WTC11 (cell line): ENCODE measurements at regions not wholly inside any gene's neighbourhood (a gene's known extent, or its start where the extent isn't known, plus 50 kb on each side); places are given as distances from the start of the nearest gene placed in this dataset.

Experiments
- ATAC-seq: fragments of 200-7000 bp; cut with Tn5 transposase; 2 replicates; pipeline ENCODE4 v1.10.0; 2021; ENCODE audit warnings: mild to moderate bottlenecking, moderate library complexity
- CTCF ChIA-PET: fragments of 300-600 bp; sonication (Branson Sonifier 250); formaldehyde crosslinking; loops from one replicate; lab custom pipeline; 2021; ENCODE audit warnings: antibody characterized with exemption; lab: Charles Lee
- POLR2A ChIA-PET: fragments of 350-600 bp; sonication (Branson Sonifier 250); formaldehyde crosslinking; loops from one replicate; lab custom pipeline; 2021; ENCODE audit warnings: antibody characterized with exemption; lab: Charles Lee
- DNase-seq: peaks from one replicate; pipeline ENCODE4 v3.0.0; 2021; ENCODE audit warnings: low spot score
- H3K27ac Mint-ChIP-seq: 2 replicates; pipeline ENCODE4 v1.8.0; 2021; ENCODE audit warnings: mixed read lengths
- H3K27me3 Mint-ChIP-seq: 2 replicates; pipeline ENCODE4 v1.8.0; 2021; ENCODE audit warnings: low read depth, mild to moderate bottlenecking, moderate library complexity, mixed read lengths
- H3K36me3 Mint-ChIP-seq: 2 replicates; pipeline ENCODE4 v1.8.0; 2021; ENCODE audit warnings: mixed read lengths
- H3K4me1 Mint-ChIP-seq: 2 replicates; pipeline ENCODE4 v1.8.0; 2022; ENCODE audit warnings: mixed read lengths
- H3K4me3 Mint-ChIP-seq: 2 replicates; pipeline ENCODE4 v1.8.0; 2021; ENCODE audit warnings: mild to moderate bottlenecking, moderate library complexity, mixed read lengths
- H3K9me3 Mint-ChIP-seq: 2 replicates; pipeline ENCODE4 v1.8.0; 2021; ENCODE audit warnings: mixed read lengths
- ETV6 ChIP-seq: sonication (generic); formaldehyde crosslinking; IDR thresholded peaks from 2 replicates; pipeline ENCODE4 v1.8.1; 2022; ENCODE audit warnings: mild to moderate bottlenecking, missing genetic modification reagents
- FOXJ3 ChIP-seq: sonication (generic); formaldehyde crosslinking; IDR thresholded peaks from 2 replicates; pipeline ENCODE4 v1.9.0; 2021; ENCODE audit warnings: missing genetic modification reagents, mild to moderate bottlenecking, borderline replicate concordance
- GTF2I ChIP-seq: fragments of 250-450 bp; sonication (Bioruptor Pico); conservative IDR thresholded peaks from 2 replicates; pipeline ENCODE4 v1.4.0; 2021; ENCODE audit warnings: mild to moderate bottlenecking
- HMGA2 ChIP-seq: fragments of 250-450 bp; sonication (Bioruptor Pico); IDR thresholded peaks from 2 replicates; pipeline ENCODE4 v1.4.0; 2021; ENCODE audit warnings: mild to moderate bottlenecking, moderate library complexity
- MYBL2 ChIP-seq: sonication (generic); formaldehyde crosslinking; IDR thresholded peaks from 2 replicates; pipeline ENCODE4 v1.8.1; 2023; ENCODE audit warnings: mild to moderate bottlenecking, moderate library complexity, missing genetic modification reagents
- NFE2L1 ChIP-seq: sonication (generic); formaldehyde crosslinking; IDR thresholded peaks from 2 replicates; pipeline ENCODE4 v1.8.1; 2023; ENCODE audit warnings: missing genetic modification reagents
- PRRX2 ChIP-seq: fragments of 250-450 bp; sonication (Bioruptor Pico); IDR thresholded peaks from 2 replicates; pipeline ENCODE4 v1.8.0; 2021; ENCODE audit warnings: mild to moderate bottlenecking
- RORB ChIP-seq: fragments of 250-450 bp; sonication (Bioruptor Pico); IDR thresholded peaks from 2 replicates; pipeline ENCODE4 v1.9.0; 2021; ENCODE audit warnings: mild to moderate bottlenecking
- SMAD4 ChIP-seq: sonication (generic); formaldehyde crosslinking; IDR thresholded peaks from 2 replicates; pipeline ENCODE4 v1.8.0; 2022; ENCODE audit warnings: mild to moderate bottlenecking, missing genetic modification reagents
- TEAD4 ChIP-seq: sonication (generic); formaldehyde crosslinking; IDR thresholded peaks from 2 replicates; pipeline ENCODE4 v1.8.0; 2022; ENCODE audit warnings: mild to moderate bottlenecking, missing genetic modification reagents
- ZNF138 ChIP-seq: sonication (generic); formaldehyde crosslinking; conservative IDR thresholded peaks from 2 replicates; pipeline ENCODE4 v1.8.1; 2022; ENCODE audit warnings: mild to moderate bottlenecking, moderate library complexity, missing genetic modification reagents
- ZNF396 ChIP-seq: fragments of 250-450 bp; sonication (Bioruptor Pico); IDR thresholded peaks from 2 replicates; pipeline ENCODE4 v1.8.0; 2021; ENCODE audit warnings: mild to moderate bottlenecking, moderate library complexity, borderline replicate concordance
- TF ChIP-seq, protein P1 (sequence below): sonication (generic); formaldehyde crosslinking; IDR thresholded peaks from 2 replicates; pipeline ENCODE4 v1.8.1; 2023; ENCODE audit warnings: mild to moderate bottlenecking, moderate library complexity, missing genetic modification reagents
- TF ChIP-seq, protein P2 (sequence below): fragments of 200-600 bp; IDR thresholded peaks from 2 replicates; pipeline ENCODE4 v1.8.0; 2022; ENCODE audit warnings: antibody characterized with exemption
- TF ChIP-seq, protein P3 (sequence below): fragments of 250-450 bp; sonication (Bioruptor Pico); IDR thresholded peaks from 2 replicates; pipeline ENCODE4 v1.9.0; 2021; ENCODE audit warnings: moderate library complexity, mild to moderate bottlenecking, inconsistent platforms, borderline replicate concordance
- TF ChIP-seq, protein P4 (sequence below): sonication (generic); formaldehyde crosslinking; IDR thresholded peaks from 2 replicates; pipeline ENCODE4 v1.8.1; 2022; ENCODE audit warnings: mild to moderate bottlenecking, missing genetic modification reagents, moderate library complexity, borderline replicate concordance
- TF ChIP-seq, protein P5 (sequence below): sonication (generic); formaldehyde crosslinking; IDR thresholded peaks from 2 replicates; pipeline ENCODE4 v1.8.0; 2022; ENCODE audit warnings: mild to moderate bottlenecking, missing genetic modification reagents
- TF ChIP-seq, protein P6 (sequence below): sonication (generic); formaldehyde crosslinking; IDR thresholded peaks from 2 replicates; pipeline ENCODE4 v1.8.0; 2022; ENCODE audit warnings: missing genetic modification reagents

DNA sequence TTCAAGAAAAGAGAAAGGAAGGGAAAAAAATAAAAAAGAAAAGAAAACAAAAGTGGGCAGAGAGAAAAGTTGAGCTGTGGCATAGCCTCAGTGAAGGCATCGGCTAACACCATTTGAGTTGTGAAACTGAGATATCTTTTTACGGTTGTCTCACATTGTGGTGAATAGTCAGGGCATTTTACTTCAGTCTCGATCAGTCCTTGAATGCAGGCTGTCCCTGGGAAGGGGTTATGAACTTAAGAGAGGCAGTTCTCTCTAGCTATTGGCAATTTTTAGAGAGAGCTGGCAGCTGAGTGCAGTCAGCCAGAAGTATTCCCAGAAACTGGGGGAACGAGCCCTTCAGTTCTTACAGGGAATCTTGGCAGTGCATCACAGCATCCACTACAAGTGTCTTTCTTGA lies 93.5 kb upstream of the SLC6A14 start:
- Mint-ChIP-seq H3K4me1 (no peaks in the 10 kb centered on the region), H3K27me3 (peaks cover 2% of the 10 kb centered on the region), H3K27ac (no peak overlapping the region), H3K36me3 (no peaks in the 10 kb centered on the region), H3K9me3 (peaks cover 8% of the 10 kb centered on the region; the same call in 1 of the 2 replicates), H3K4me3 (no peak overlapping the region)
- TF ChIP-seq, protein P1, sequence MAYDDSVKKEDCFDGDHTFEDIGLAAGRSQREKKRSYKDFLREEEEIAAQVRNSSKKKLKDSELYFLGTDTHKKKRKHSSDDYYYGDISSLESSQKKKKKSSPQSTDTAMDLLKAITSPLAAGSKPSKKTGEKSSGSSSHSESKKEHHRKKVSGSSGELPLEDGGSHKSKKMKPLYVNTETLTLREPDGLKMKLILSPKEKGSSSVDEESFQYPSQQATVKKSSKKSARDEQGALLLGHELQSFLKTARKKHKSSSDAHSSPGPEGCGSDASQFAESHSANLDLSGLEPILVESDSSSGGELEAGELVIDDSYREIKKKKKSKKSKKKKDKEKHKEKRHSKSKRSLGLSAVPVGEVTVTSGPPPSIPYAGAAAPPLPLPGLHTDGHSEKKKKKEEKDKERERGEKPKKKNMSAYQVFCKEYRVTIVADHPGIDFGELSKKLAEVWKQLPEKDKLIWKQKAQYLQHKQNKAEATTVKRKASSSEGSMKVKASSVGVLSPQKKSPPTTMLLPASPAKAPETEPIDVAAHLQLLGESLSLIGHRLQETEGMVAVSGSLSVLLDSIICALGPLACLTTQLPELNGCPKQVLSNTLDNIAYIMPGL (CRISPR knock-in tag) = no peak
- DNase-seq (no peak), ATAC-seq (no peak)
- ChIA-PET CTCF (no interaction called here), POLR2A (no interaction called here)

DNA sequence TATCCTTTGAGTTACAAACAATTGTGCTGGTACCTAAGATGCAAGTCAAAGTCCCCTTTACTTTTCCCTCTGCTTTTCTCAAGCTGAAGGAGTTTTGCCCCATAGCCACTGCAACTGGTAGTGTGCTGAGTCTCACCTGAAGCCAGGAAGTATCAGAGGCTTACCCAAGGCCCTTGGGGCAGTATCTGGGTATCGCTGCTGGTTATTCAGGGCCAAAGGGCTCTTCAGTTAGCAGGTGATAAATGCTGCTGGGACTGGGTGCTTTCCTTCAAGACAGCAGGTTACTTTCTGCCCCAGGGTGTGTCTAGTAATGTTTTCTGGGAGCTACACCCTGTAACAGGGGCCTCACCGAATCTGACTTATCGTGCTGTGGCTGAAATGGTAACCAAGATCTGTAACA lies 90.4 kb upstream of the SLC6A14 start:
- Mint-ChIP-seq H3K4me1 (no peaks in the 10 kb centered on the region), H3K36me3 (no peaks in the 10 kb centered on the region), H3K9me3 (no peaks in the 10 kb centered on the region), H3K4me3 (no peak overlapping the region), H3K27ac (no peak overlapping the region), H3K27me3 (peaks cover 18% of the 10 kb centered on the region)
- TF ChIP-seq, protein P2, sequence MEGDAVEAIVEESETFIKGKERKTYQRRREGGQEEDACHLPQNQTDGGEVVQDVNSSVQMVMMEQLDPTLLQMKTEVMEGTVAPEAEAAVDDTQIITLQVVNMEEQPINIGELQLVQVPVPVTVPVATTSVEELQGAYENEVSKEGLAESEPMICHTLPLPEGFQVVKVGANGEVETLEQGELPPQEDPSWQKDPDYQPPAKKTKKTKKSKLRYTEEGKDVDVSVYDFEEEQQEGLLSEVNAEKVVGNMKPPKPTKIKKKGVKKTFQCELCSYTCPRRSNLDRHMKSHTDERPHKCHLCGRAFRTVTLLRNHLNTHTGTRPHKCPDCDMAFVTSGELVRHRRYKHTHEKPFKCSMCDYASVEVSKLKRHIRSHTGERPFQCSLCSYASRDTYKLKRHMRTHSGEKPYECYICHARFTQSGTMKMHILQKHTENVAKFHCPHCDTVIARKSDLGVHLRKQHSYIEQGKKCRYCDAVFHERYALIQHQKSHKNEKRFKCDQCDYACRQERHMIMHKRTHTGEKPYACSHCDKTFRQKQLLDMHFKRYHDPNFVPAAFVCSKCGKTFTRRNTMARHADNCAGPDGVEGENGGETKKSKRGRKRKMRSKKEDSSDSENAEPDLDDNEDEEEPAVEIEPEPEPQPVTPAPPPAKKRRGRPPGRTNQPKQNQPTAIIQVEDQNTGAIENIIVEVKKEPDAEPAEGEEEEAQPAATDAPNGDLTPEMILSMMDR = no peak
- TF ChIP-seq TEAD4 (CRISPR knock-in tag) (no peak), MYBL2 (CRISPR knock-in tag) (no peak), RORB (CRISPR knock-in tag) (no peak)
- TF ChIP-seq, protein P3, sequence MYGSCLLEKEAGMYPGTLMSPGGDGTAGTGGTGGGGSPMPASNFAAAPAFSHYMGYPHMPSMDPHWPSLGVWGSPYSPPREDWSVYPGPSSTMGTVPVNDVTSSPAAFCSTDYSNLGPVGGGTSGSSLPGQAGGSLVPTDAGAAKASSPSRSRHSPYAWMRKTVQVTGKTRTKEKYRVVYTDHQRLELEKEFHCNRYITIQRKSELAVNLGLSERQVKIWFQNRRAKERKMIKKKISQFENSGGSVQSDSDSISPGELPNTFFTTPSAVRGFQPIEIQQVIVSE = no peak
- no peak for ATAC-seq
- DNase-seq = no peak
- POLR2A ChIA-PET = no interaction called here
- CTCF ChIA-PET = no interaction called here

DNA sequence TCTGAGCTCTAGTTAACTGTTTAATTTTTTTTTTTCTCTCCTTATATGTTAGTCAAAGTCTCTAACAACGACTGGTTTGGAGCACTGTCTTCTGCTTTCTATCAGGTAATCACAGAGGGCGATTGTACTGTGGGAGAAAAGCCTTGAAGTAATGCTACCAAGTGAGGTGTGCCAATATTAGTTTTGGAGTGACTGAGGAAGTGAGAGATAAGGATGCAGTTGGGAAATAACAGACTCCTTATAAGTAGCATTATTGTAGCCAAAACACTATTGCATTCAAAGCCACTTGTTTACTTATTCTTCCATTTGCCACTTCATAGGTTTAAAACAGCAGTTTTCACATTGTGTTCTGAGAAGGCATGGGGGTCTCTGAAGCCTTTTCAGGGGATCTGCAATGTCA lies 79.1 kb upstream of the SLC6A14 start:
- ChIA-PET POLR2A (no interaction called here), CTCF (no interaction called here)
- H3K36me3 Mint-ChIP-seq = no peaks in the 10 kb centered on the region
- H3K4me3 Mint-ChIP-seq = no peak overlapping the region
- no peak for DNase-seq
- no peaks in the 10 kb centered on the region for H3K9me3 Mint-ChIP-seq
- TF ChIP-seq ZNF396 (CRISPR knock-in tag) (no peak), ETV6 (no peak)
- no peaks in the 10 kb centered on the region; the same call in 1 of the 2 replicates for H3K27me3 Mint-ChIP-seq
- peaks cover 3% of the 10 kb centered on the region; the same call in 1 of the 2 replicates for H3K4me1 Mint-ChIP-seq
- H3K27ac Mint-ChIP-seq = no peak overlapping the region
- ATAC-seq = no peak

DNA sequence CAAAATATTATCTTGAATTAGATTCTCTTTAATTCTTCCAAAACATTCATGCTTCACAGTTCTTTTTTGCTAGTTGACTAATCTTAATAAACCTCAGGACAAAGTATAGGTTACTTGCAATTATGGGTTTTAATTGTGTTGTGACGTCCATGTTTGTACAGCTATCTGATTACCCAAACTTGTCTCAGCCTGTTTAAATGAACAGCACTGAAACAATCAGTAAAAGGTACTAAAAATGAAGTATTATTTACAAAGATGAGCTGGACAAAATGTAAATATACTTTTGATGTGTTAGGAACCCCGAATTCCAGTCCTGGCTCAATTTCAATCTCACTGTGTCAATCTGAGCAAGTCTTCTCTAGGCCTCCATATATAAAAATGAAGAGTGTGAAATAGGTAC lies 57.4 kb upstream of the SLC6A14 start:
- H3K9me3 Mint-ChIP-seq = no peaks in the 10 kb centered on the region

DNA sequence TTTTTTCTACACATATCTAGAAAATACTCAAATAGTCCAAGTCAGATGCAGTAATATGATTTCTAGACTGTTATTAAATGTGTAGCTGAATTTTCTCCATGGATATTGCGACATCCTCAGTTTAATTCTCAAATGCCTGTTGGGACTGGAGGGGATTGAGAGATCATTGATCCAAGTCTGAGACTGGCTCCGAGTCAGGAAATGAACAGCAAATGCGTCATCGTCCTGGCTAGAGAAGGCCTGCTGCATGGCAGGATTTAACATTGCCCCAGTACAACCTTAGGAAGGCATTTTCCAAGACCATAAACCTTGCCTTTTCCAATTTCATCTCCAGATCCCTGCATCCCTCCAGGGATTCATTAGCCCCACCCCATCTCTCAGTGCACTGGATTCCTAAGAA lies 56.6 kb upstream of the SLC6A14 start:
- no peaks in the 10 kb centered on the region for H3K36me3 Mint-ChIP-seq
- H3K9me3 Mint-ChIP-seq = no peaks in the 10 kb centered on the region
- ChIA-PET POLR2A (no interaction called here), CTCF (no interaction called here)
- no peak overlapping the region for H3K27ac Mint-ChIP-seq
- H3K27me3 Mint-ChIP-seq = no peaks in the 10 kb centered on the region
- H3K4me3 Mint-ChIP-seq = no peak overlapping the region
- peaks cover 12% of the 10 kb centered on the region for H3K4me1 Mint-ChIP-seq
- no peak for ATAC-seq
- DNase-seq = no peak
- TF ChIP-seq PRRX2 = no peak
- TF ChIP-seq, protein P4, sequence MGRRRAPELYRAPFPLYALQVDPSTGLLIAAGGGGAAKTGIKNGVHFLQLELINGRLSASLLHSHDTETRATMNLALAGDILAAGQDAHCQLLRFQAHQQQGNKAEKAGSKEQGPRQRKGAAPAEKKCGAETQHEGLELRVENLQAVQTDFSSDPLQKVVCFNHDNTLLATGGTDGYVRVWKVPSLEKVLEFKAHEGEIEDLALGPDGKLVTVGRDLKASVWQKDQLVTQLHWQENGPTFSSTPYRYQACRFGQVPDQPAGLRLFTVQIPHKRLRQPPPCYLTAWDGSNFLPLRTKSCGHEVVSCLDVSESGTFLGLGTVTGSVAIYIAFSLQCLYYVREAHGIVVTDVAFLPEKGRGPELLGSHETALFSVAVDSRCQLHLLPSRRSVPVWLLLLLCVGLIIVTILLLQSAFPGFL = no peak
- TF ChIP-seq, protein P5, sequence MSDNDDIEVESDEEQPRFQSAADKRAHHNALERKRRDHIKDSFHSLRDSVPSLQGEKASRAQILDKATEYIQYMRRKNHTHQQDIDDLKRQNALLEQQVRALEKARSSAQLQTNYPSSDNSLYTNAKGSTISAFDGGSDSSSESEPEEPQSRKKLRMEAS (CRISPR knock-in tag) = no peak
- no peak for TF ChIP-seq GTF2I
- TF ChIP-seq NFE2L1 (CRISPR knock-in tag) = no peak
- no peak for TF ChIP-seq ZNF138 (CRISPR knock-in tag)
- TF ChIP-seq HMGA2 (CRISPR knock-in tag) = no peak
- TF ChIP-seq, protein P6, sequence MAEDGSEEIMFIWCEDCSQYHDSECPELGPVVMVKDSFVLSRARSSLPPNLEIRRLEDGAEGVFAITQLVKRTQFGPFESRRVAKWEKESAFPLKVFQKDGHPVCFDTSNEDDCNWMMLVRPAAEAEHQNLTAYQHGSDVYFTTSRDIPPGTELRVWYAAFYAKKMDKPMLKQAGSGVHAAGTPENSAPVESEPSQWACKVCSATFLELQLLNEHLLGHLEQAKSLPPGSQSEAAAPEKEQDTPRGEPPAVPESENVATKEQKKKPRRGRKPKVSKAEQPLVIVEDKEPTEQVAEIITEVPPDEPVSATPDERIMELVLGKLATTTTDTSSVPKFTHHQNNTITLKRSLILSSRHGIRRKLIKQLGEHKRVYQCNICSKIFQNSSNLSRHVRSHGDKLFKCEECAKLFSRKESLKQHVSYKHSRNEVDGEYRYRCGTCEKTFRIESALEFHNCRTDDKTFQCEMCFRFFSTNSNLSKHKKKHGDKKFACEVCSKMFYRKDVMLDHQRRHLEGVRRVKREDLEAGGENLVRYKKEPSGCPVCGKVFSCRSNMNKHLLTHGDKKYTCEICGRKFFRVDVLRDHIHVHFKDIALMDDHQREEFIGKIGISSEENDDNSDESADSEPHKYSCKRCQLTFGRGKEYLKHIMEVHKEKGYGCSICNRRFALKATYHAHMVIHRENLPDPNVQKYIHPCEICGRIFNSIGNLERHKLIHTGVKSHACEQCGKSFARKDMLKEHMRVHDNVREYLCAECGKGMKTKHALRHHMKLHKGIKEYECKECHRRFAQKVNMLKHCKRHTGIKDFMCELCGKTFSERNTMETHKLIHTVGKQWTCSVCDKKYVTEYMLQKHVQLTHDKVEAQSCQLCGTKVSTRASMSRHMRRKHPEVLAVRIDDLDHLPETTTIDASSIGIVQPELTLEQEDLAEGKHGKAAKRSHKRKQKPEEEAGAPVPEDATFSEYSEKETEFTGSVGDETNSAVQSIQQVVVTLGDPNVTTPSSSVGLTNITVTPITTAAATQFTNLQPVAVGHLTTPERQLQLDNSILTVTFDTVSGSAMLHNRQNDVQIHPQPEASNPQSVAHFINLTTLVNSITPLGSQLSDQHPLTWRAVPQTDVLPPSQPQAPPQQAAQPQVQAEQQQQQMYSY (CRISPR knock-in tag) = no peak
- TF ChIP-seq SMAD4 (CRISPR knock-in tag) = no peak

More for the DNA sequence above, 57.4 kb upstream of the SLC6A14 start:
- DNase-seq (no peak), ATAC-seq (no peak)
- Mint-ChIP-seq H3K4me1 (peaks cover 19% of the 10 kb centered on the region), H3K4me3 (no peak overlapping the region), H3K36me3 (no peaks in the 10 kb centered on the region), H3K27ac (no peak overlapping the region)
- POLR2A ChIA-PET = no interaction called here
- TF ChIP-seq FOXJ3 (CRISPR knock-in tag) (no peak), GTF2I (no peak)
- TF ChIP-seq, all 79 proteins: peak for 0
- no peaks in the 10 kb centered on the region for H3K27me3 Mint-ChIP-seq
- CTCF ChIA-PET = no interaction called here
